Smooth muscle cell (in vitro differentiated cells): ENCODE measurements at regions not wholly inside any gene's neighbourhood (a gene's known extent, or its start where the extent isn't known, plus 50 kb on each side); places are given as distances from the start of the nearest gene placed in this dataset.

Source experiments
- DNase-seq: peaks from one replicate; lab custom pipeline; 2025; ENCODE audit not compliant: unreplicated experiment; lab: John Stamatoyannopoulos, UW
- H2AFZ ChIP-seq: fragments of 200-600 bp; sonication (generic); 2 replicates; pipeline ENCODE4 v1.6.0; 2016; ENCODE audit warnings: antibody characterized with exemption, low read depth, mild to moderate bottlenecking
- H3F3A ChIP-seq: fragments of 200-600 bp; sonication (generic); 2 replicates; pipeline ENCODE4 v1.6.0; 2017; ENCODE audit warnings: antibody characterized with exemption, low read depth
- H3K27ac ChIP-seq: fragments of 200-600 bp; sonication (generic); 2 replicates; pipeline ENCODE4 v1.5.1; 2016; ENCODE audit warnings: low read depth, mild to moderate bottlenecking
- H3K27me3 ChIP-seq: fragments of 200-600 bp; sonication (generic); 2 replicates; pipeline ENCODE4 v1.6.1; 2016; ENCODE audit warnings: low read depth, mild to moderate bottlenecking
- H3K36me3 ChIP-seq: fragments of 200-600 bp; sonication (generic); 2 replicates; pipeline ENCODE4 v1.5.1; 2016; ENCODE audit warnings: low read depth
- H3K4me1 ChIP-seq: fragments of 200-600 bp; sonication (generic); 2 replicates; pipeline ENCODE4 v1.5.1; 2016; ENCODE audit warnings: low read depth
- H3K4me2 ChIP-seq: fragments of 200-600 bp; sonication (generic); 2 replicates; pipeline ENCODE4 v1.6.0; 2016; ENCODE audit warnings: mild to moderate bottlenecking
- H3K4me3 ChIP-seq: fragments of 200-600 bp; sonication (generic); 2 replicates; pipeline ENCODE4 v1.5.1; 2016; ENCODE audit warnings: mild to moderate bottlenecking
- H3K79me2 ChIP-seq: fragments of 200-600 bp; sonication (generic); 2 replicates; pipeline ENCODE4 v1.6.0; 2016; ENCODE audit warnings: low read depth, mild to moderate bottlenecking
- H3K9ac ChIP-seq: fragments of 200-600 bp; sonication (generic); 2 replicates; pipeline ENCODE4 v1.6.0; 2016; ENCODE audit warnings: low read depth
- H3K9me3 ChIP-seq: fragments of 200-600 bp; sonication (generic); replicated peaks from 2 replicates; pipeline ENCODE4 v1.5.1; 2016; ENCODE audit warnings: low read depth
- H4K20me1 ChIP-seq: fragments of 200-600 bp; sonication (generic); 2 replicates; pipeline ENCODE4 v1.6.0; 2016; ENCODE audit warnings: low read depth
- WGBS: methylation state at CpG from one replicate; pipeline ENCODE4 v1.1.7; 2016; ENCODE audit warnings: low lambda C conversion rate; 5-methylcytosine and 5-hydroxymethylcytosine counted together
- TF ChIP-seq, protein P1 (sequence below): fragments of 200-600 bp; sonication (generic); IDR thresholded peaks from 2 replicates; pipeline ENCODE4 v1.5.1; 2017; ENCODE audit warnings: borderline replicate concordance, mild to moderate bottlenecking, antibody characterized with exemption; ENCODE audit not compliant: insufficient read depth, poor library complexity, severe bottlenecking

DNA sequence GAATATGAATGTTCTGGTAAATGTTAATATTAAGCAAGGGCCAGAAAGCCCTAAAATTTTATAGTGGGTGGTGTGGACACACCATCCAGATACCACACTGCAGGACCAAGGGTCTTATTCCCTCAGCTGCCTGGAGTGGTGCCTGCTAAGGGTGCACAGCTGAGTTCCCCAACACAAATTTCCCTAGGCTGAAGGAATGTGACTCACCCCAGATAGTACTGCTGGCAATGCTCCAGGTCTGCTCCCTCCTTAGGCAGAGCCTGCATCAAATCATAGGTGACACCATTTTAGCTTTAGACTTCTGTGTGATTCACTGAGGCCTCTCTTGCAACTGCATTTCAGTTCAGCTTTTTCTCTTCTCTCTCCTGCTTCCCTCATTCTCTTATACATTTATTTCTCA, 321.1 kb downstream of the SATB2 start:
- no peak overlapping the region for H3K4me3 ChIP-seq
- no peaks in the 10 kb centered on the region for H3K27me3 ChIP-seq
- DNase-seq = no peak
- no peaks in the 10 kb centered on the region for H3K4me1 ChIP-seq
- no peaks in the 10 kb centered on the region for H3K9me3 ChIP-seq
- no peaks in the 10 kb centered on the region for H3F3A ChIP-seq
- no peak overlapping the region for H3K9ac ChIP-seq
- no peak overlapping the region for H3K27ac ChIP-seq
- no peak overlapping the region for H3K4me2 ChIP-seq
- H2AFZ ChIP-seq = no peak overlapping the region
- H3K79me2 ChIP-seq = no peaks in the 10 kb centered on the region
- H3K36me3 ChIP-seq = no peaks in the 10 kb centered on the region
- TF ChIP-seq, protein P1, sequence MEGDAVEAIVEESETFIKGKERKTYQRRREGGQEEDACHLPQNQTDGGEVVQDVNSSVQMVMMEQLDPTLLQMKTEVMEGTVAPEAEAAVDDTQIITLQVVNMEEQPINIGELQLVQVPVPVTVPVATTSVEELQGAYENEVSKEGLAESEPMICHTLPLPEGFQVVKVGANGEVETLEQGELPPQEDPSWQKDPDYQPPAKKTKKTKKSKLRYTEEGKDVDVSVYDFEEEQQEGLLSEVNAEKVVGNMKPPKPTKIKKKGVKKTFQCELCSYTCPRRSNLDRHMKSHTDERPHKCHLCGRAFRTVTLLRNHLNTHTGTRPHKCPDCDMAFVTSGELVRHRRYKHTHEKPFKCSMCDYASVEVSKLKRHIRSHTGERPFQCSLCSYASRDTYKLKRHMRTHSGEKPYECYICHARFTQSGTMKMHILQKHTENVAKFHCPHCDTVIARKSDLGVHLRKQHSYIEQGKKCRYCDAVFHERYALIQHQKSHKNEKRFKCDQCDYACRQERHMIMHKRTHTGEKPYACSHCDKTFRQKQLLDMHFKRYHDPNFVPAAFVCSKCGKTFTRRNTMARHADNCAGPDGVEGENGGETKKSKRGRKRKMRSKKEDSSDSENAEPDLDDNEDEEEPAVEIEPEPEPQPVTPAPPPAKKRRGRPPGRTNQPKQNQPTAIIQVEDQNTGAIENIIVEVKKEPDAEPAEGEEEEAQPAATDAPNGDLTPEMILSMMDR = no peak
- H4K20me1 ChIP-seq = no peaks in the 10 kb centered on the region

DNA sequence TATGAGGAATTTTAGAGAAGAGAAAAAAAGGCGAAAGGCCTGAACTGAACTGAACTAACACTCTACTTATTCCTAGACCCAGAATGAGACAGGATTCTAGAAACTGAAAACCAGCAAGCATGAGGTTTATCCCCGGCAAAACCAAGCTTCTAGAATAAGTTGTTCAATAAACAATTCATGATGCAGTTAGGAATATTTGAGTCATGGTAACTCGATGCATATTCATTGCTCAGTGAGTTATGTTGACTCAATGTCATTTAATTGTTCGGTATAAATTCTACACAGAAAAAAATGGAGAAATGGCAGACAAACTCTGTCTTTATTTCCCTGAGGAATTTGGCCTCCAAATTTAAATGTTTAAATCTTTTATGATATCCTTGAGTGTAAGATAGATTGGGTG, 321.5 kb downstream of the SATB2 start:
- H3K9ac ChIP-seq = no peak overlapping the region
- no peaks in the 10 kb centered on the region for H4K20me1 ChIP-seq
- no peaks in the 10 kb centered on the region for H3K27me3 ChIP-seq
- H2AFZ ChIP-seq = no peak overlapping the region
- no peak overlapping the region for H3K4me2 ChIP-seq
- no peak overlapping the region for H3K4me3 ChIP-seq
- no peaks in the 10 kb centered on the region for H3F3A ChIP-seq
- H3K27ac ChIP-seq = no peak overlapping the region
- DNase-seq = no peak
- TF ChIP-seq, protein P1 = no peak
- H3K4me1 ChIP-seq = no peaks in the 10 kb centered on the region
- H3K9me3 ChIP-seq = no peaks in the 10 kb centered on the region
- no peaks in the 10 kb centered on the region for H3K36me3 ChIP-seq
- 91% methylated on average over 4 of the region's 4 CpGs for WGBS
- no peaks in the 10 kb centered on the region for H3K79me2 ChIP-seq

DNA sequence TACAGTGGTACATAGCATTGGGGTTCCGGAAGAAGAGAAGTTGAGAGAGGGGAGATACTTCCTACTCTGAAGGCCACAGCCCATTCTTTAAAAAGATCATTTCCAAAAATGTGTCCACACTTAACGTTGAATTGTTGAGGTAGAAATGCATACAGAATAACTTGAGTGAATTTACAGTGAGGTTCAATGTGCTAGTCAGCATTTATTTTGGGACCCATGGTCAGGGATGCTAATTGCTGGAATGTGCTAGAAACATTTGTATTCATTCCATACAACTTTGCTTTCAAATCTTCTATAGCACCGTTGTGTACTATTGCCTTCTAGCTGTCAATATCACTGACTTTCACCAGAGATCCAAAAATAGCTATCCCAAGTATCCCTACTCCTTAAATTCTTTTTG, 325.9 kb downstream of the SATB2 start:
- no peaks in the 10 kb centered on the region for H4K20me1 ChIP-seq
- no peaks in the 10 kb centered on the region for H3F3A ChIP-seq
- no peak overlapping the region for H3K4me3 ChIP-seq
- no peaks in the 10 kb centered on the region for H3K9me3 ChIP-seq
- H3K9ac ChIP-seq = no peak overlapping the region
- 59% methylated on average over 3 of the region's 3 CpGs for WGBS
- no peak overlapping the region for H3K4me2 ChIP-seq
- no peak overlapping the region for H3K27ac ChIP-seq
- no peak overlapping the region for H2AFZ ChIP-seq
- TF ChIP-seq, protein P1 = no peak
- no peaks in the 10 kb centered on the region for H3K36me3 ChIP-seq
- H3K79me2 ChIP-seq = no peaks in the 10 kb centered on the region
- DNase-seq = no peak
- H3K27me3 ChIP-seq = no peaks in the 10 kb centered on the region
- no peaks in the 10 kb centered on the region for H3K4me1 ChIP-seq

DNA sequence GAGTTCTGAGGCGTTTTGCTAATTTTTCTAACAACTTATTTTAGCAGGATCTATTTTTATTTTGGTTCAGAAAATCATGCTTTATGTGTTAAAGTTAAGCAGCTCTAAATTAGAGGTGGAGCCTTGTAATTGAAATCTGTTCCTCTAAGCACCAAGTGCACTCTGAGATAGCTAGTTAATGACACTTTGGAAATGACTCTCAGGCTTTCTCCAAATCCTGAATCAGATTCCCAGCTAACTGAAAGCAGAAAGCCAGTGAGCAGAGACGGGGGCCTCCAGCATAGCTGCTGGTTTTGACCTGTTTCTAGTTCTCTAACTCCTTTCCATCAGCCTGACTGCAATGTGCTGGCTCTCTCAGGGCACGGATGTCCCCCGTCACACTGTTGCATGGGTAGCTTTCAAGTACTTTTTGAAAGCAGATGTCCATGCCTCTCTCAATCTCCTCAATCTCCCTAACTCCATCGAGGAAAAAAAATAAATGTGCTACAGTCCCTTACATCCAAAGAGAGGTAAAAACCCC, 326.5 kb downstream of the SATB2 start:
- WGBS = 78% methylated on average over 5 of the region's 5 CpGs
- Histone ChIP-seq H3F3A (no peaks in the 10 kb centered on the region), H3K27me3 (no peaks in the 10 kb centered on the region), H3K27ac (no peak overlapping the region), H3K4me1 (no peaks in the 10 kb centered on the region), H3K36me3 (no peaks in the 10 kb centered on the region), H3K4me2 (no peak overlapping the region), H3K79me2 (no peaks in the 10 kb centered on the region), H3K9ac (no peak overlapping the region), H3K9me3 (no peaks in the 10 kb centered on the region), H3K4me3 (no peak overlapping the region), H2AFZ (no peak overlapping the region), H4K20me1 (no peaks in the 10 kb centered on the region)
- TF ChIP-seq, protein P1 = no peak
- DNase-seq = no peak
